Endothelial cell of umbilical vein (primary cell): ENCODE measurements at regions not wholly inside any gene's neighbourhood (a gene's known extent, or its start where the extent isn't known, plus 50 kb on each side); places are given as distances from the start of the nearest gene placed in this dataset.
A peak's percentile ranks its signal among the peaks of the same experiment; 100 is the strongest.

Source experiments
- CTCF ChIP-seq, 2 donors: IDR thresholded peaks; 1 replicate in 1 of 2; 2 replicates in 1 of 2; pipeline ENCODE4 v1.5.1; 2011; ENCODE audit warnings: low read length in 2 of 2, mild to moderate bottlenecking in 2 of 2, moderate library complexity in 2 of 2, control low read depth in 1 of 2, inconsistent platforms in 1 of 2, low read depth in 1 of 2; ENCODE audit not compliant: insufficient read depth in 1 of 2; ENCODE audit errors: extremely low read depth in 1 of 2
- POLR2AphosphoS5 ChIP-seq: IDR thresholded peaks from 2 replicates; pipeline ENCODE4 v1.6.1; 2012; ENCODE audit warnings: low read depth, mild to moderate bottlenecking, control low read depth, low read length, moderate library complexity; ENCODE audit not compliant: insufficient read depth

GRCh38 chrX:96182366-96182765 is 502.3 kb upstream of the DIAPH2 start:
- TF ChIP-seq POLR2AphosphoS5, result no peak
- TF ChIP-seq CTCF (IDR thresholded peaks at IDR 0.05; ENCODE audit: extremely low read depth in 1 of 2, insufficient read depth in 1 of 2, low read depth in 1 of 2, low read length in 2 of 2), result peak; percentile 53 to 64
